AML-193 (cell line): ENCODE measurements at regions not wholly inside any gene's neighbourhood (a gene's known extent, or its start where the extent isn't known, plus 50 kb on each side); places are given as distances from the start of the nearest gene placed in this dataset.
"Not testable (repeated sequence)": the region's sequence is repeated elsewhere in the genome, so short reads cannot be mapped to it uniquely, and the experiment has no call there.

Experiments
- DNase-seq, 2 experiments: peaks; one replicate each; lab custom pipeline; 2025; lab: John Stamatoyannopoulos, UW

GRCh38 chr3:70738291-70738681 is 425.8 kb upstream of the MDFIC2 start:
- DNase-seq, result no peak

- DNase-seq, result no peak
These were observed 425.3 kb upstream of the MDFIC2 start for GRCh38 chr3:70737666-70738290.

DNA sequence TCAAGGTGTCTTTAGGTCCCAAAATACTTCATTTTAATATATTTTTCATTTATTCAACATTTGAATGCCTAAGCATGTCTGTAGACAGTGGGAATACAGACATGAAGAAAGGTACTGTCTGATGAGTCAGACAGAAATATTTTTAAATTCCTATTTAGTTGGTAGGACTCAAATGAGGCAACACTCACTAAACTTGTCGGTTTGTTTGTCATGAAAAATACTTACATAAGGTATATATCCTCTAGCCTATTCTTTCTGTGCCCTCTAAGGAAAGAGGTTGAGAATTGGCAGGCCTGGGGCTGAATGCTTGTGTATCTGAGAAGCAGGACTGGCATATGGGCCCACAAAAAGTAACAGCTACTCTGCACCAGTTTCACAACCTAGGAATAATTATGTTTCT is 423.6 kb upstream of the MDFIC2 start:
- no peak for DNase-seq

DNA sequence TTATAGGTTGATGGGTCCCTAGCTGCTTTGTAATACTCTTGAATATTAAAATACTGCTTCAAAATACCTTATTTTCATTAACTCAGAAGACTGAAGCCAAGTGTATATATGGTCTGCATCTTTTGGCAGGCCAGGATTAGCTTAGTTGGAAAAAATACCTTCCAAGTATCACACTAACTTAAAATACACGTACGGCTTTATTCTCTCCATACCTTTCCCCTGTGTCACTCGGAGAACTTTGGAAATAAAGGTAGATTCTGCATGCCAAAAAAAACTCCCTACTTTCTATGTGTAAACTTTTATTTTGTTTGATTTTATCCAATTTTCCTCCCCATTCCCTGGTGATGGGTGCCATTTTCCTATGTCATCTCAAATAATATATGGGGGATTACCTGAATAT is 422.3 kb upstream of the MDFIC2 start:
- DNase-seq, result no peak

GRCh38 chr3:70731046-70731445 is 418.6 kb upstream of the MDFIC2 start:
- no peak for DNase-seq

- no peak for DNase-seq
These were observed 417.4 kb upstream of the MDFIC2 start for GRCh38 chr3:70729845-70730244.

DNA sequence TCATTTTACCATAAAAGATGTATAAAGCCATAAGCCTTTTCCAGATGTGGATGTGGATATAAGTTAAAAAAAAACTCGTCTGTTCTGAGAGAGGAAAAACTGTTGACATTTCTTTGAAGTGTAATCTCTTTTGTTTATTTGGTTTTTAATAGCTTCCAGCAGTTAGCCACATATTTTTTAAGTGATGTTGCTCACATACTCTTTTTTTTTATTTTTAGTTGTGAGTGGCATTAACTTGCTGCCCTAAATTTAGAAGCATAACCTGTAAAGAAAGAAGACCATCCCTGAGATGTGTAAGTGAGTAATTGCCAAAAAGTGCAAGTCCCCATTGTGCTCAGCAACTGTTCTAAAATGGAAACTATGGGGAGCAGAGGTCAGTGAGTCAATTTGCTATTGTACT is 415.9 kb upstream of the MDFIC2 start:
- DNase-seq, result no peak

- DNase-seq, result no peak
These were observed 414.5 kb upstream of the MDFIC2 start for GRCh38 chr3:70726961-70727360.

DNA sequence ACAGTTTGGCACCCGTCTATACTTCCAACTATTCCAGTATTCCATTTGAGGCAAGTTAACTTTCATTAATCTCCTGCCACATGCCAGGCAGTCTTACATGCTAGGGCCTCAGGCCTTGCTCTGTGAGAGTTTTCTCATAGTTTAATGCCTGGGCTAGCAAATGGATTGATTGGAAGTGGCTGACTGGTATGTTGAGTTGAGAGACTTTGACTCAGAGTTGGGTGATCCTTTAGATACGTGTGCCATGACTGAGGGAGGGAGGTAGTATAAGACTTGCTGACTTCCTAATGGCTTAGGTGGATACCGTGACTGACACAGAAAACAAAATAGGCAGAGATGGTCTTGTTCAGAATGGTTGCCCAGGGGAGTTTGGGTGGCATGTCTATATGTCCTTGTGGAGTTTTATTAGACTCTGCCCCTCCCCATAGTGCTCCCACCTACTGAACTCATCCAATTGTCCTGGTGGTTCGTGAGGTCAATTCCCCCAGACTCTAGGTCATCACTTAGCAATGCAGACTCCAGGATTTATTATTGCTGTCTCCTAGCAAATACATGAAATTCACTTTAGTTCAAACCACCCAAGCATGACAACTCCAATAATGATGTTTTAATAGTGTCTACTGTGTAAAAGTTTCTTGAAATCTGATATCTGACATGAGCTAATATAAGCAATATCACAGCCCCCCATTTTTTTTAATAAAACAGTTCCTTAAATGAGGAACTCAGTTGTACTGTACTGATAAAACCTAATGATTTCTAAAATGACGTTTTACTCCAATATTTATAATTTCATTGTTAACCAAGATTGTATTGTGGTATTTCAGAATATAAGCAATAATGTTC is 413.9 kb upstream of the MDFIC2 start:
- DNase-seq, result no peak

GRCh38 chr3:70722018-70722417 is 409.6 kb upstream of the MDFIC2 start:
- no peak for DNase-seq

- DNase-seq, result peak in 1 of 2 experiments; percentile 6
These were observed 404.4 kb upstream of the MDFIC2 start for GRCh38 chr3:70716832-70717231.

DNA sequence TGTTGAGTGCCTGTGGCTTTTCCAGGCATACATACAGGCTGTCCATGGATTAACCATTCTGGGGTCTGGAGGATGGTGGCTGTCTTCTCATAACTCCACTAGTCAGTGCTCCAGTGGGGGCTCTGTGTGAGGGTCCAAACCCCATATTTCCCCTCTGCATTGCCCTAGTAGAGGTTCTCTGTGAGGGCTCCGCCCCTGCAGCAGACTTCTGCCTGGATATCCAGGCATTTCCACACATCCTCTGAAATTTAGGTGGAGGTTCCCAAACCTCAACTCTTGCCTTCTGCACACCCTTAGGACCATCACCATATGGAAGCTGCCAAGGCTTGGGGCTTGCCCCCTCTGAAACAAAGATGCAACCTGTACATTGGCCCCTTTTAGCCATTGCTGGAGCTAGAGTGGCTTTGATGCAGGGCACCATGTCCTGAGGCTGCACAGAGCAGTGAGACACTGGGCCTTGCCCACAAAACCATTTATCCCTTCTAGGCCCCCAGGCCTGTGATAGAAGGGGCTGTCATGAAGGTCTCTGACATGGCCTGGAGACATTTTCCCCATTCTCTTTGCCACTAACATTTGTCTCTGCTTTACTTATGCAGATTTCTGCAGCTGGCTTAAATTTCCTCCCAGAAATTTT is 400.1 kb upstream of the MDFIC2 start:
- no peak for DNase-seq

GRCh38 chr3:70703305-70704102 is 391.1 kb upstream of the MDFIC2 start:
- DNase-seq, result no peak

DNA sequence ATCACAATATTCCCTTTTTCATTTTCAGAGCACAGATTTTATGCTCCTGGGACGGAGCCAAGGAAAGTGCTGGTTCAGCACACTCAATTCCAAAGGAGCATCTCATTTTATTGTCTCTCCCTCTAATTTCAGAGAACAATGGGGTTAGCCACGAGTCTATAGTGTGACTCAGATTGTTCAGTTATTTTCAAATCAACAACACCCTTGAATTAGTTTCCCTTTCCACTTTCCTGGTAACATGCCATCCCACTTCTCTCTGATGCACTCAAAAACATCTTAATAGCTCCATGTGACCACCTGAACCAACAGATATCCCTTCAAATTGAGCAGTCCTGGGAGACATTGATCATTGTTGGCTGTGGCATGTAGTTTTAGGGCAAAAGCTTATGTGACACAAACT is 389.7 kb upstream of the MDFIC2 start:
- DNase-seq, result no peak

GRCh38 chr3:70684701-70685100 is 372.3 kb upstream of the MDFIC2 start:
- no peak for DNase-seq

DNA sequence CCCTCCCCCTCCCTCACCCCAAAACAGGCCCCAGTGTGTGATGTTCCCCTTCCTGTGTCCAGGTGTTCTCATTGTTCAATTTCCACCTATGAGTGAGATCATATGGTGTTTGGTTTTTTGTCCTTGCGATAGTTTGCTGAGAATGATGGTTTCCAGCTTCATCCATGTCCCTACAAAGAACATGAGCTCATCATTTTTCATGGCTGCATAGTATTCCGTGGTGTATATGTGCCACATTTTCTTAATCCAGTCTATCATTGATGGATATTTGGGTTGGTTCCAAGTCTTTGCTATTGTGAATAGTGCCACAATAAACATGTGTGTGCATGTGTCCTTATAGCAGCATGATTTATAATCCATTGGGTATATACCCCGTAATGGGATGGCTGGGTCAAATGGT is 363.4 kb upstream of the MDFIC2 start:
- DNase-seq, result not testable (repeated sequence)

DNA sequence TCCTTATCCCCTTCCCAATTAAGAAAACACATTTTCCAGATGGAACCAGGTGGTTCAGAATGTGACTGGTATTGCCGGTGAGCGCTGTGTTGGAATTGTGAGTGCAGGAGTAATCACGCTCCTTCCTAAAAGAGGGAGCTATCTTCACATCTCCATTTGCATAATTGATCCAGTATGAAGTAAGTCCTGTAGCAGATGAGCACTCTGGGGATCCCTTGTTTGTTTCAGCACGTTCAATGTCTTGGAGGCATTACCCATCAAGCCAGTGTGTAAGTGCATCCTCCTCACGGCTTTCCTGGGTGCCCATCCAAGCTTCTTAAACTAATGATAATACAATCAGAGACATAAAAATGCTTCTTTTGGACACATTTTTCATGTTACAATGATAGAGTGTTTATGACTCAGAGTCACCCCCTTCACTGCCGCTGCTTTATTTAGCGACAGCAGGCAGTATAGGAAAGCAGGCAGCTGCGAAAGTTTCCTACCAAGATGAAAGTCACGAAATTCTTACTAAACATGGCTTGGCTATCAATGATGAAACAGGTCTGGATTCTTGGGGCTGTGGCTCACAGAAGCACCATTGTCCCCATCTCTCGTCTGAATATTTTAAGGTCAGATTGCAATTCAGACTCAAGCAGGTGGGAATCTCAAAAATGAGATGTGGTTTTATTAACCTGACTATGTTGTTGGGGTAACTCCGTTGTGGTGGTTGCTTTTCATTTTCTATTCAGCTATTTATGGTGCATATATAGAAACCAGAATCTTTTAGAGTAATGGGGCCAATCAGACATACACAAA is 346.3 kb upstream of the MDFIC2 start:
- DNase-seq, result no peak

DNA sequence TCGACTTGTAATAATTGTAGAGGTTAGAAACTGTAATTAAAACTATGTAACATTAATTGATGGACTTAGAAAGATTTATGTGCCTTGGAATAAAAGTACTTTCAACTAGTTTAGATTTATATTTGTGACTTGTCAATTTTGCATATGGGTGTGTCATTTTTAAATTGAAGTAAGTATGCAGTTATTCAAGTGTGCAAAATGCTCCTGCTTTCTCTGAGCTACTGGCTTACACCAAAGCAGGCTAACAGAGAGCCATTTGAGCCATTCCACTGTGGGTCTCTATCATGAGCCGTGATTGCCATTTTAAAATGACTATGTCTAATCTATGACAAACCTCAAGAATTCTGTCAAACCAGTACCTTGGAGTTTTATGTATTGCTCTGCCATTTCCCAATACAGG is 345.0 kb upstream of the MDFIC2 start:
- no peak for DNase-seq

GRCh38 chr3:70647823-70648222 is 335.4 kb upstream of the MDFIC2 start:
- DNase-seq, result no peak

GRCh38 chr3:70647094-70647493 is 334.7 kb upstream of the MDFIC2 start:
- DNase-seq, result no peak

DNA sequence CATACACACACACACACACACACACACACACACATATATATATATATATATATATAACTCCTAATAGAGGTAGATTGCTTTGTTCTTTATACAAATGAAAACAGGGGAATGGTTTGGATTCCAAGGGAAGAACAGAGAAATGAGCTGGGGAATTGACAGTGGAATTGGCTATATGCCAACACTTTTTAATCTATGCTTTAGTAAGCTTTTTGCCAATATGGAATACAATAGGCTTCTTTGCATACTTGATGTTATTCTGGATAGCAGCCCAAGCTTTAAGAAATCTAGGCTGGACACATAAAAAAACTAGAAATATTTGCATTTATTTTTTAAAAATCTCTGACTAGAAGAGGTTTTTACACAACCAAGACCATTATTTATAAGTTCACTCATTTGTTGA is 334.2 kb upstream of the MDFIC2 start:
- DNase-seq, result no peak

DNA sequence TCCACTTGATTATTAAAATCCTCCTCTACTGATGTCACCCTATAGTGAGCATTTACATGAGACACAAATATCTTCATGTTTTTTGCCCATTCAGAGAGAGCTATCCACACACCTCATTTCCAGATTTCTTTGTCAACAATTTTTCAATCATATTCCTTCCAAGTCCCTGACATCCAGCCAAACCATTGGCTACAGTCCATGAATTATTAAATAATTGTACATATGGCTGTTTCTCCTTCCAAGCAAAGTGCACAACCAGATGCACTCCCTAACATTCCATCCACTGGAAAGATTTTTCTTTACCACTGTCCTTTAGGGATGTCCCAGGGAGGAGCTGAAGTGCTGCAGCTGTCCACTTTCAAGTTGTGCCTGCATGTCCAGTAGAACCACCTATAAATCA is 328.0 kb upstream of the MDFIC2 start:
- no peak for DNase-seq
